ENCODE measurements at regions not wholly inside any gene's neighbourhood (a gene's known extent, or its start where the extent isn't known, plus 50 kb on each side); places are given as distances from the start of the nearest gene placed in this dataset.

DNA sequence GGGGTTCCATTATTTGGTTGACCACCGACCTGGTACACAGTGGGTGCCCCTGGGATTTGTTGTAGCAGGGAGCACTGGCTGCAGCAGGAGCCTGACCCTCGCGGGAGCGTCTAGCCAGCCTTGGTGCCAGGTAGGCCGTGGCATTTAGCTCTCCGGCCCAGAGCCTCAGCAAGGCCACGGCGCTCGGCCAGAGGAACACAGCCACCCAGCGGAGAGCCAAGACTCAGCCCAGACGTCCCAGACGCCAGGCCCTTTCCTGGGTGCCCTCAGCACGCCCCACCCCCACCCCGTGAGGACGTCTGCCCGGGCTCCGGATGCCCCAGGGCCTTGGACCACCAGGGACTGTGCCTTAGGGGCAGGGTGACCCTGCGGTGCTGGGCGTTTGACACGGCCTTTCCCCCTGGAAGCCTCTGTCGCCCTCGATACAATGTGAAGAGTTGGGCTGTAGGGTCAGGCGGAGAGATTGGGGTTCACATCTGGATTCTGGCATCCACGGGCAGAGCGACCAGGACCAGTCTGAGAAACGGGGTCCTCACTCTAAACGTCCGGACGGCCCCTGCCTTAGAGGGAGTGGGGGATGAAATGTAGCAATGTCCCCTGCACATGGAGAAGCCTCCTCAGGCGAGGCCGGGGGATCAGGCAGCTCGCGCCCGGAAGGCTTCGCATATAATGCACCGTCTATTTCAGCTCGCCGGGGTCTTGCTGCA lies 99.2 kb upstream of the FGF3 start:
- DNase-seq (ENCODE audit: low read depth) = no peak

DNA sequence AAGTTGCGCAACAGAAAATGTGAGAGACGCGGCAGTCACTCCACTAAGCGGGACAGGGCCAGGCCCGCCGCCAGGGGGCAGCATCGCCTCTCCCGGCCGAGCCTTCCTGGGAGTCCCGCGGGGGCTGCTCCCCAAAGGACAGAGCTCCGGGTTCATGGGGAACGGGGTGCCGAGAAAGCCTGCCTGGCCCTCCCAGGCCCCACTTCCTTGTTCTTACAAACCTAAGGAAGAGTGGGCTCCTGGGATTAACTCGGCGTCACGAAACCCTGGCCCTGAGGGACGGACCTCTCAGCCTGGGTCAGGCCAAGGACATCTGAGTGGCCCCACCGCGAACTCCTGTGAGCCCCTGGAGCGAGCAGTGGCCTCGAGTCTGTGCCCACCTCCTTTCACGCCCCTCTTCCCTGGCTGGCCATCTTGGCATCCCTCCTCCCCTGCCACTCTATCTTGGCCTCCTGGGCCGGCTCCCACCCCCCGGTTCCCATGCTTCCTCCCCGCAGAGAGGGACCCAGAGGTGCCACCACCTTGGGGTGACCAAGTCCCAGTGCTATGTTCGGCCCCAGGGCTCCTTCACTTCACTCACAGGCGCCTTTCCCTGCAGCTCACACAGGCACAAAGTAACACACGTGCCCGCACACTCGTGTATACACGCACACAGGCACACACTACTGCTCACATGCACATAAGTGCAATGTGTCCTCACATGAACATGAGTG lies 99.9 kb upstream of the FGF3 start:
- DNase-seq (ENCODE audit: low read depth) = peak; percentile 63

DNA sequence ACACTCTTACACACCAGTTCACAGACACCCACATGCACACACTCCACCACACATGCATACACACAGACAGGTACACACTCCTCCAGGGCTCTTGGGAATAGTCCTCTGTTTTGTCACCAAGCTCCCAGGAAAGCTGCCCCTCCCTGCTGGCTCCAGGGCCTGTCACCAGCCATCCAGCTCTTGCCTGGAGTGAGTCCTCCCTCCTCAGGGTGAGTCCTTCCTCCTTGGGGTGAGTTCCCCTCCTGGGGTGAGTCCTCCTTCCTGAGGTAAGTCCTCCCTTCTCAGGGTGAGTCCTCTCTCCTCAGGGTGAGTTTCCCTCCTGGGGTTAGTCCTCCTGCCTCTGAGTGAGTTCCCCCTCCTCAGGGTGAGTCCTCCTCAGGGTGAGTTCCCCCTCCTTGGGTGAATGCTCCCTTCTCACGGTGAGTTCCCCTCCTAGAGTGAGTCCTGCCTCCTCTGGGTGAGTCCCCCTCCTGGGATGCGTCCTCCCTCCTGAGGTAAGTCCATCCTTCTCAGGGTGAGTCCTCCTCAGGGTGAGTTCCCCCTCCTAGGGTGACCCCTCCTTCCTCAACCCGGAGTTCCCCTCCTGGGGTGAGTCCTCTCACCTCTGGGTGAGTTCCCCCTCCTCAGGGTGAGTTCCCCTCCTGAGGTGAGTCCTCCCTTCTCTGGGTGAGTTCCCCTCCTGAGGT lies 100.6 kb upstream of the FGF3 start:
- no peak for DNase-seq (ENCODE audit: low read depth)

DNA sequence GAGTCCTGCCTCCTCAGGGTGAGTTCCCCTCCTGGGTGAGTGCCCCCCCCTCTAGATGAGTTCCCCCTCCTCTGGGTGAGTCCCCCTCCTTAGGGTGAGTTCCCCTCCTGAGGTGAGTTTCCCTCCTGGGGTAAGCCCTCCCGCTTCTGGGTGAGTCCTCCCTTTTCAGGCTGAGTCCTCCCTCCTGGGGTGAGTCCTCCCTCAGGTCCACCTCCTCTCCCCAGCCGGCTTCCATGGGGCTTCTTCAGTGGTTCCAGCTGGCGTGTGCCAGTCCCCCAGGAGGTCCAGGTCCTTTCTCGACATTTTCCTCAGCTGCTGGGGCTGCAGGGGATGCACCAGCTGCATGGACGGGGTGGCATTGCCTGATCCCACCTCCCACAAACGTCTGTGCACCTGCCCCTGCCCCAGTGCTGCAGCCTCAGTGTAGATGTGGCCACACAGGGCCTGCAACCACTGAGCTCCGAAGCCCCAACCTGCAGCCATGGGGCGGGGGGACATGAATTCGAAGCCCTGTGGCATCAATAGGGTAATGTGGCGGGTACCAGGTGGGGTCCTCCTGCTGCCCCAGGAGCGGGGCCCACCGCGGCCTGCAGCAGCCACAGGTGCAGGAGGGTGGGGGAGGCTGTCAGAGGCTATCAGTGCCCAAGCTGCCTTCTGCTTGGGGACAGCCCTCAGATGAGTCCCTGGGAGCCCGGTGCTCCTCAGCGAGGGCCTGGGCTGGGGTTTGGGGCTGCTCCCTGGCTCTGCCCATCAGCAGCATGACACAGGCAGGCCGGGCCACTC lies 101.3 kb upstream of the FGF3 start:
- DNase-seq (ENCODE audit: low read depth) = no peak

GRCh38 chr11:69921128-69922014 lies 102.2 kb upstream of the FGF3 start:
- no peak for DNase-seq (ENCODE audit: low read depth)

- no peak for DNase-seq (ENCODE audit: low read depth)
These were observed 102.9 kb upstream of the FGF3 start for GRCh38 chr11:69922015-69922595.

DNA sequence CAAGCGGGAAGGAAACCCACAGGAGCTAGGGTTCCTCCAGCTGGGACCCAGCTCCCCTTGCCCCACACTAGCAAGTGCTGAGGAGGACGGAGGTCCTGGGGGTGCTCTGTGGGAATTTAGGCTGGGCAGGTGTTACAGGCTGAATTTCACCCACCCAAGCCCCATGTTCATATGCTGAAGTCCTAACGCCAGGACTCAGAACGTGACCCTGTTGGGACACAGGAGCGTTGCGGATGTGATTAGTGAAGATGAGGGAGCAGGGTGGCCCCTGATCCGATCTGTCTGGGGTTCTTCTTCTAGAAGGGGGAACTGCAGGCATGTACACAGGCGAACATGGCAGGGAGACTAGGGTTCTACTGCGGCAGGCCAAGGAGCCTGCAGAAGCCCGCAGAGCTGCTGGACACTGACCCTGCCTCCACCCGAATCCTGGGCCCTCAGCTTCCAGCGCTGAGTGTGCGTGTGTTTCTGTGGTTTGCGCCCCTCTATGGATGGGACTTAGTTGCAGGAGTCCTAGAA lies 103.4 kb upstream of the FGF3 start:
- DNase-seq (ENCODE audit: low read depth) = no peak

DNA sequence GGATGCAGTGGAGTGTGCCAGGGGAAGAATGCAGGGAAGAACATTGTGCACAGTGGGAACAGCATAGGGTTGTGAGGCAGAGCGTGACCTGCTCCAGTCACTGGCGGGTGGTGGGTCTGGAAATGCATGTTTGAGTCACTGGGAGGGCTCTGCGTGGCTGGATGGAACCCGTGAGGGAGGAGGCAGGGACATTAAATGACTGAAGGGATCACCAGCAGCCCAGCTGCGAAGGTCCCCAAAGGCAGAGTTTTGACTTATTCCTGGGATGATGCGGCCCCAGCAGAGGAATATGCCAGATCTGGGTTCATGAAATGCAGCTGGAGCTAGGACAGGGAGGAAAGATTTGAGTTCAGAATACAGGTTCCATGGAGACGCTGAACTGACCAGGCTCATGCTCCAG lies 104.0 kb upstream of the FGF3 start:
- DNase-seq (ENCODE audit: low read depth) = no peak

DNA sequence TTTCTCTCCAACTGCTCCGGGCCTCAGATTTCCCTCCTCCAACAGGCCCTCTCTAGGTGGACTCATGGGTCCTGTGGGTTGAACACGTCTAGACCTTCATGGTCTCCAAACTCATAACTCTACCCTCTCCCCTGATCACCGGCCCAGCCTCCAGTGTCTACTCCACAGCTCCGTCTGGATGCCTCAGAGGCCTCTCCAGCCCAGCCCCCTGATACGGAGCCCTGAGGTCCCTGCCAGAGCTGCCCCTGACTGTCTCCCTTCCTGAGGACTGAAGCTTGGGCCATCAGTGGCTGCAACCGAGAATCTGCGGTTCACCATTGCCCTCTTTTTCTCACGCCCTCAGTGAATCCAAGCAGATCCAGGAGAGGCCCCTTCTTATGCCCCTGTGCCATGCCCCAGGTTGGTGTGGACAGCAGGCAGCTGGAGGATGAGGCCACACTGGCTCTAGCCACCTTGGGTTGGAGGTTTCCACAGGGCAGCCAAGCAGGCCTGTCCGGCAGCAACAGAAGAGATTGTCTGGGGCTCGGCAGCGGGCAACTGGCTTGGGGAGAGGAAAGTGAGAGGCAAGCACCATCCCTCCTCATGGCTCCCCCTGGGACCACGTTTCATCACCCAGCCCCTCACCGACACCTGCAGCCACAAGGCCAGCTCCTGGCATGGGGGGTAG lies 104.6 kb upstream of the FGF3 start:
- DNase-seq (ENCODE audit: low read depth) = no peak

GRCh38 chr11:69924308-69925161 lies 105.3 kb upstream of the FGF3 start:
- no peak for DNase-seq (ENCODE audit: low read depth)

DNA sequence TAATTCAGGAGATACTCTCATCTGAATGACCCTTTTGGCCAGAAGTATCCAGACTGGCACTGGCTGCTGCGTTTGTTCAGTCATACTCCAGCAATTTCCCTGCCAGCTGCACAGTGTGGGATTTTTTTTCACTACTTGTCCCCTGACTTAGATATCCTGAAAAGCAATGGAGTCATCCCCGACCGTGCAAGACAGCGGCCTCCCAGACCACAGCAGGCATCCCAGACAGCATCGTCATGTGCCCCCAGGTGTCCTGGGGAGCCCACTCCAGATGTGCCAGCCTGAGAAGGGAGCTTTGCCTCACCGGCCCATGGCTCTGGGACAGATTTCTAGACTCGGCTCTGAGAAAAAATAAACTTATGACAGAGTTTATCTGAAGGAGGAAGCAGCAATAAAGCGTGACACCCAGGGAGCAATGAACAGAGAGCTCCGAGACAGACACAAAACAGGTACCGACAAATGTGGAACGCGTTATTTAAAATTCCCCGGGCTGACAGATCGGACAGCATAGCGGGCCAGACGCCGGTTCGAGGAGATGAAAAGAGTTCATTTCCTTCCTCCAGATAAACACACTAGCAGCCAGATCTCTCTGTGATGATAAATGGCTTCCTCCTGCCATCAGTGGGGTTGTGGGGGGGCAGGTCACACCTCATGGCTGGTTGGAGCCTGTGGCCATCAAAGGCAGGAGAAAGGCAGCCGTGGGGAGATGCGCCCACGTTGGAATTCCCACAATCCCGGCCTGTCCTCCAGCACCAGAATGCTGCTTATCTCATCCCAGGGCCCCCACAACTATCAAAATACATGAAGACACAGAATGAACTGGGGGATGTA lies 106.4 kb upstream of the FGF3 start:
- no peak for DNase-seq (ENCODE audit: low read depth)

GRCh38 chr11:69926376-69927050 lies 107.3 kb upstream of the FGF3 start:
- no peak for DNase-seq (ENCODE audit: low read depth)

GRCh38 chr11:69928121-69928520 lies 108.9 kb upstream of the FGF3 start:
- no peak for DNase-seq (ENCODE audit: low read depth)

DNA sequence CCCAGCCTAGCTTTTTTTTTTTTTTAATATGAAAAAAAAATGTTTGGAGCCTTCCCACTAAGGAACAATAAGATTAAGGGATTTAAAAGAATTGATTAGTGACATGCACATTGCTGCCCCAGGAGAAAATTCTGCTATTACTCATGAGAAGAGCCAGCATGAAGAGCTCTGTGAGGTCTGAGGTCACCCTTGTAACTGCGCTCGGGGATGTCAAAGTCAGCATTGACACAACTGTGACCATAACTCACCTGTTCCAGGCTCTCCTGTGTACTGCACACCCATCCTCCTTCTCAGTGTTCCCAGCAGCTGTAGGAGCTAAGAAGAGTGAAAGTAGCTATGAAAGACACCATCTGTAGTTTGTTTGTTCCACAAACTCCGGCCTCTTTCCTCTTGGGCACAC lies 109.8 kb upstream of the FGF3 start:
- no peak for DNase-seq (ENCODE audit: low read depth)

DNA sequence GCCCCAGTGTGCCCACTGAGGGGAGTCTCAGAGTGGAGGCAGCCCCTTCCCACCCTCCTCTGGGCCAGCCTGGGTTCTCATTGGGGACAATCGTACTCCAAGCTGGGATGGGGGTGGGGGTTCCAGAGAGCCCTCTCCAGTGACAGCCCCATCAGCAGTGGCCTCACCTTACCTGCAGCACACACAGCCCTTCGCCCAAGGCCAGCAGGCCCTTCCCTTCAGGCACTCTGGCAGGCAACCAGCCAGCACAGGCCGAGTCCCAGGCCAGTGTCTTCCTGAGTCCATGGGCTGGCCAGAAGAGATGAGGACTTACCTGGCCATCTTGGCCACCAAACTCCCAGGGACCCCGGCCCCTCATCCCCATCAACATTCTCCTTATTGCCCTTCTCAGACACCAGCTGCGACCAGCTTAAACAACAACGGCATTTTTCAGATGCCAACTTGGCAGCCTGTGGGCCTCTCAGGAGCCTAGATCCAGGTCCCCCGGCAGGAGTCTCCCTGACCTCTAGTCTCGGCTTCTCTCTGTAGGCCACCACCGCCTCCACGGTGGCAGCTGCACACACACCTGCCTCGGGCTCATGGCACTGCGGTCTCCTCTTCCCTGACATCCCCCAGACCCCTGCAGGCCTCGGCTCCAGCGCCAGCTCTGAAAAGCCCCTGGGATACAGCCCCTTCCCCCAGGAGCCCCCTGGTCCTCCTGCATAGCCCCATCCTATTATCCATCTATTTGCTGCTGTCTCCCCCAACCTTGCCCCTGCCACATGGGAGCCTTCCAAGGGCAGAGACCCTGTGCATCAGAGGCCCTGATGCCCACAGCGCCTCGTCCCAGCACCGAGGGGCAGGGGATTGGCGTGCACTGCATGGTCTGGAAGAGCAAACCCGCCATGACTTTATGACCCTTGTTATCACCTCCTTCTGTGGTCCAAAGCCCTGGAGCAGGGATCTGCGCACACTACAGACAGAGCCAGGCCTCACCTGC lies 111.2 kb upstream of the FGF3 start:
- no peak for DNase-seq (ENCODE audit: low read depth)

DNA sequence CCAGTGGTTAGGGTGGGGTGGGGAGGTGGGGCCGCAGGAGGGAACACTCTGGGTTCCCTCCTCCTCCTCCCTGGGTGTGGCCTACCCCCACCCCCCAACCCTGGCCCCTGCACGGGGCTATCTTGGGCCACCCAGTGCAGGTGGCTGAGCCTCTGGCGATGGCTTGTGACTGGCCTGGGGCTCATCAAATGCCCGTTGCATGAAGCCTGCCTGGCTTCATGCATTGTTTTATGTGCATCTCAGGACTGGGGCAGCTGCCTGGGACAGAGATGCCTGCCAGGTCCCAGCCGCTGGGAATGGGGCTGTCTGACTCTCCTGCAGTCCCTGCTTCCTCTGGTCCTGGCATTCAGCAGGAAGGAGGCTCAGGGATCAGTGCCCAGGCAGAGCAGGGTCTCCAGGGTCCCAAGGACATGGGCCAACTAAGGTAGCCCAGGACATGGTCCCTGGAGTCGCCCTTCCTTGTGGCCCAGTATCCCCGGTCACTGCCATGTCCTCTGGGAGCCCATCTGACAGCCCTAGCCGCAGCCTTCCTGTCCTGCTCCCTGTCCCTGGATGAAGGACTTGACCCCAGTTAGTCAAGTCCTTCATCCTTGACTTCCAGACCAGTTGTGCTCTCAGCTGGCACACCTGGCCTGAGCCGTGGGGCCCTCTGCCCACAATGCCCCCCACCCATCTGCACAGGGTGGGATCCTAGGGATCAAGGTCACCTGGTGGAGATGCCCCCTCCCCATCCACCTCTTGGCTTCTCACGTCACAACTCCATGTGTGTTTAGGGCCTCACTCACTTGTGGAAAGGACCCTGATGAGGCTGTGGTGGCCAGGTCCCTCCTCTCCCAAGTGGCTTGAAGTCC lies 112.1 kb upstream of the FGF3 start:
- no peak for DNase-seq (ENCODE audit: low read depth)

All from activated T-cell treated with anti-CD3 and anti-CD28 coated beads for 1 hour (primary cell).